Esophagus muscularis mucosa (tissue), 4 donors: ENCODE measurements at regions not wholly inside any gene's neighbourhood (a gene's known extent, or its start where the extent isn't known, plus 50 kb on each side); places are given as distances from the start of the nearest gene placed in this dataset.

Experiments
- DNase-seq: peaks from one replicate; pipeline ENCODE4 v3.0.0-alpha.2; 2017; ENCODE audit errors: extremely low spot score
- H3K27ac ChIP-seq, 4 donors: fragments of 200-600 bp; sonication (generic); replicated peaks in 1 of 4; 1 replicate in 3 of 4; 2 replicates in 1 of 4; pipeline ENCODE4 v1.5.1; 2016 to 2019; ENCODE audit warnings: mild to moderate bottlenecking in 1 of 4
- H3K27me3 ChIP-seq, 4 donors: fragments of 200-600 bp; sonication (generic); one replicate each; pipeline versions ENCODE4 v1.5.1 to v1.6.0; 2016 to 2019
- H3K36me3 ChIP-seq, 4 donors: fragments of 200-600 bp; sonication (generic); one replicate each; pipeline ENCODE4 v1.5.1; 2016 to 2019
- H3K4me1 ChIP-seq, 4 donors: fragments of 200-600 bp; sonication (generic); one replicate each; pipeline ENCODE4 v1.5.1; 2016 to 2019
- H3K4me3 ChIP-seq, 4 donors: fragments of 200-600 bp; sonication (generic); 1 replicate in 2 of 4; 2 replicates in 2 of 4; pipeline ENCODE4 v1.5.1; 2016 to 2019; ENCODE audit warnings: mild to moderate bottlenecking in 4 of 4, moderate library complexity in 1 of 4
- H3K9me3 ChIP-seq, 4 donors: fragments of 200-600 bp; sonication (generic); 1 replicate in 3 of 4; 2 replicates in 1 of 4; pipeline ENCODE4 v1.5.1; 2016 to 2019
- EP300 ChIP-seq: sonication (generic); formaldehyde crosslinking; IDR thresholded peaks from one replicate; pipeline ENCODE4 v1.6.1; 2017; ENCODE audit warnings: antibody characterized with exemption
- POLR2A ChIP-seq: fragments of 450-650 bp; IDR thresholded peaks from one replicate; pipeline ENCODE4 v1.6.1; 2017; ENCODE audit warnings: antibody characterized with exemption, moderate library complexity, mild to moderate bottlenecking, low read depth
- POLR2AphosphoS5 ChIP-seq, 2 donors: sonication (generic); formaldehyde crosslinking; IDR thresholded peaks; one replicate each; pipeline ENCODE4 v1.6.1; 2017; ENCODE audit warnings: antibody characterized with exemption in 2 of 2
- WGBS: methylation state at CpG from one replicate; pipeline ENCODE4 v1.1.5; 2018; 5-methylcytosine and 5-hydroxymethylcytosine counted together
- intact Hi-C: fragments of 100-400 bp; cut with DNase I; formaldehyde crosslinking; loops from one replicate; pipeline ENCODE4 v1.15.1; 2023
- TF ChIP-seq, protein P1 (sequence below), 3 experiments: fragments of 200-600 bp in 2 of 3; fragments of 450-650 bp in 1 of 3; sonication (generic) in 2 of 3; IDR thresholded peaks; one replicate each; pipeline ENCODE4 v1.5.1; 2017 to 2019; ENCODE audit warnings: antibody characterized with exemption in 3 of 3, mild to moderate bottlenecking in 2 of 3, moderate library complexity in 1 of 3

GRCh38 chr9:91089405-91090129 is 272.2 kb downstream of the AUH start:
- intact Hi-C loops: loop anchor here (5.0 to 10.0 kb wide), 3 partner anchors 98 to 343 kb away; no protein-coding TSS in a partner anchor
- H3K27ac ChIP-seq: no peak overlapping the region
- H3K4me1 ChIP-seq: peaks cover 0 to 8% (median 3%) of the 10 kb centered on the region in 4 donors
- H3K4me3 ChIP-seq: no peak overlapping the region
- H3K9me3 ChIP-seq: peaks cover 0 to 8% (median 0%) of the 10 kb centered on the region in 4 donors
- H3K27me3 ChIP-seq: no peaks in the 10 kb centered on the region
- H3K36me3 ChIP-seq: no peaks in the 10 kb centered on the region
- TF ChIP-seq, protein P1, sequence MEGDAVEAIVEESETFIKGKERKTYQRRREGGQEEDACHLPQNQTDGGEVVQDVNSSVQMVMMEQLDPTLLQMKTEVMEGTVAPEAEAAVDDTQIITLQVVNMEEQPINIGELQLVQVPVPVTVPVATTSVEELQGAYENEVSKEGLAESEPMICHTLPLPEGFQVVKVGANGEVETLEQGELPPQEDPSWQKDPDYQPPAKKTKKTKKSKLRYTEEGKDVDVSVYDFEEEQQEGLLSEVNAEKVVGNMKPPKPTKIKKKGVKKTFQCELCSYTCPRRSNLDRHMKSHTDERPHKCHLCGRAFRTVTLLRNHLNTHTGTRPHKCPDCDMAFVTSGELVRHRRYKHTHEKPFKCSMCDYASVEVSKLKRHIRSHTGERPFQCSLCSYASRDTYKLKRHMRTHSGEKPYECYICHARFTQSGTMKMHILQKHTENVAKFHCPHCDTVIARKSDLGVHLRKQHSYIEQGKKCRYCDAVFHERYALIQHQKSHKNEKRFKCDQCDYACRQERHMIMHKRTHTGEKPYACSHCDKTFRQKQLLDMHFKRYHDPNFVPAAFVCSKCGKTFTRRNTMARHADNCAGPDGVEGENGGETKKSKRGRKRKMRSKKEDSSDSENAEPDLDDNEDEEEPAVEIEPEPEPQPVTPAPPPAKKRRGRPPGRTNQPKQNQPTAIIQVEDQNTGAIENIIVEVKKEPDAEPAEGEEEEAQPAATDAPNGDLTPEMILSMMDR (IDR thresholded peaks at IDR 0.05): peak; percentile 54 to 62 (median 59)
- TF ChIP-seq POLR2A (no peak), POLR2AphosphoS5 (IDR thresholded peaks at IDR 0.05) (no peak)
- DNase-seq: no peak
- 31% methylated on average over 6 of the region's 6 CpGs for WGBS

- H3K27ac ChIP-seq: no peak overlapping the region
- DNase-seq: no peak
These were observed 271.6 kb downstream of the AUH start for GRCh38 chr9:91090130-91090410.

DNA sequence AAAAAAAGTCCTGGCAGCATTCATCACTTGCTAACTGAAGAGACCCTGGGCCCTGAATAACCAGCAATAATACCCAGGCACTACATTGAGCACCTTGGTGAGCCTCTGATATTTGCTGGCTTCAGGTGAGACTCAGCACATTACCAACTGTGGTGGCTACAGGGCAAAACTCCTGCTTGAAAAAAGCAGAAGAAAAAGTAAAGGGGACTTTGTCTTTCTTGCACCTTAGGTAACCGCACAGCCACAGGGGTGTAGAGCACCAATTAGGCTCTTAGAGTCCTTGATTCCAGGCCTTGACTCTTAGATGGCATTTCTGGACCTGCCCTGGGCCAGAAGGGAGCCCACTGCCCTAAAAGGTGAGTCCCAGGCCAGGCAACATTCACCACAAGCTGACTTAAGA is 269.5 kb downstream of the AUH start:
- TF ChIP-seq EP300 (no peak), POLR2A (no peak), POLR2AphosphoS5 (IDR thresholded peaks at IDR 0.05) (no peak)
- TF ChIP-seq, protein P1 (IDR thresholded peaks at IDR 0.05): no peak
- WGBS: 71% methylated on average over 1 of the region's 1 CpG
- no peak overlapping the region for H3K4me3 ChIP-seq
- H3K36me3 ChIP-seq: no peaks in the 10 kb centered on the region
- no peaks in the 10 kb centered on the region for H3K27me3 ChIP-seq
- H3K9me3 ChIP-seq: peaks cover 0 to 9% (median 0%) of the 10 kb centered on the region in 4 donors
- DNase-seq: no peak
- peaks cover 0 to 8% (median 3%) of the 10 kb centered on the region in 4 donors for H3K4me1 ChIP-seq
- H3K27ac ChIP-seq: no peak overlapping the region
- intact Hi-C loops: loop anchor here (5.0 to 10.0 kb wide), 2 partner anchors 95 to 177 kb away; no protein-coding TSS in a partner anchor

More at GRCh38 chr9:91090130-91090410, 271.6 kb downstream of the AUH start:
- Histone ChIP-seq H3K36me3 (no peaks in the 10 kb centered on the region), H3K27me3 (no peaks in the 10 kb centered on the region), H3K4me1 (peaks cover 0 to 8% (median 3%) of the 10 kb centered on the region in 4 donors), H3K9me3 (peaks cover 0 to 9% (median 0%) of the 10 kb centered on the region in 4 donors), H3K4me3 (no peak overlapping the region)
- TF ChIP-seq, protein P1 (IDR thresholded peaks at IDR 0.05): no peak
- TF ChIP-seq EP300 (no peak), POLR2A (no peak), POLR2AphosphoS5 (IDR thresholded peaks at IDR 0.05) (no peak)
- intact Hi-C loops: loop anchor here (5.0 to 10.0 kb wide), 2 partner anchors 97 to 175 kb away; no protein-coding TSS in a partner anchor
- WGBS: 69% methylated on average over 3 of the region's 5 CpGs

- Histone ChIP-seq H3K9me3 (peaks cover 0 to 9% (median 0%) of the 10 kb centered on the region in 4 donors), H3K27ac (no peak overlapping the region), H3K4me3 (no peak overlapping the region), H3K27me3 (no peaks in the 10 kb centered on the region), H3K4me1 (peaks cover 4 to 14% (median 12%) of the 10 kb centered on the region in 4 donors), H3K36me3 (no peaks in the 10 kb centered on the region)
- no peak for DNase-seq
- 93% methylated on average over 1 of the region's 1 CpG for WGBS
- TF ChIP-seq EP300 (no peak), POLR2AphosphoS5 (IDR thresholded peaks at IDR 0.05) (no peak), POLR2A (no peak)
- TF ChIP-seq, protein P1 (IDR thresholded peaks at IDR 0.05): no peak
- intact Hi-C loops: loop anchor here (5.0 to 10.0 kb wide), 3 partner anchors 93 to 268 kb away; partner anchors contain the start of gene AUH
These were observed 267.2 kb downstream of the AUH start for GRCh38 chr9:91094324-91095088.
